ENCODE measurements at regions not wholly inside any gene's neighbourhood (a gene's known extent, or its start where the extent isn't known, plus 50 kb on each side); places are given as distances from the start of the nearest gene placed in this dataset.

- H3K36me3 ChIP-seq (replicated peaks in 1 of 2; ENCODE audit: control insufficient read depth in 1 of 2, insufficient read depth in 2 of 2, low read length in 2 of 2) = no peaks in the 10 kb centered on the region
- WGBS (ENCODE audit: insufficient coverage) = 100% methylated on average over 2 of the region's 6 CpGs
- no peak overlapping the region for H3K27ac Mint-ChIP-seq
- H3K4me1 Mint-ChIP-seq = peaks cover 10% of the 10 kb centered on the region
- no peak overlapping the region for H3K27ac ChIP-seq (ENCODE audit: low read depth in 1 of 2, low read length in 2 of 2)
- H4K20me1 ChIP-seq (ENCODE audit: insufficient read depth, low read length) = no peaks in the 10 kb centered on the region
- H3K79me2 ChIP-seq (ENCODE audit: insufficient read depth, low read length) = no peaks in the 10 kb centered on the region
- H3K9ac ChIP-seq (ENCODE audit: insufficient read depth, low read length, poor library complexity, severe bottlenecking) = no peak overlapping the region
- H3K4me2 ChIP-seq (replicated peaks; ENCODE audit: extremely low read depth, low read length, poor library complexity, severe bottlenecking) = no peak overlapping the region
- peaks cover 0 to 3% (median 0%) of the 10 kb centered on the region in 7 donors for H3K9me3 Mint-ChIP-seq
- no peak overlapping the region for H3K4me3 Mint-ChIP-seq
- no peaks in the 10 kb centered on the region for H3K27me3 ChIP-seq (ENCODE audit: control insufficient read depth in 2 of 2, insufficient read depth in 2 of 2, low read length in 2 of 2)
- no peaks in the 10 kb centered on the region for H3K9me3 ChIP-seq (replicated peaks in 1 of 2; ENCODE audit: control insufficient read depth in 1 of 2, insufficient read depth in 1 of 2, low read length in 2 of 2)
- H3K4me3 ChIP-seq (replicated peaks in 1 of 3; ENCODE audit: low read depth in 2 of 3, low read length in 3 of 3) = no peak overlapping the region
- DNase-seq = no peak
- intact Hi-C loops (cut with micrococcal nuclease) = no loop called here
- H3K27me3 Mint-ChIP-seq (ENCODE audit: low read depth in 3 of 3) = peaks cover 0 to 2% (median 2%) of the 10 kb centered on the region in 3 donors
- no peaks in the 10 kb centered on the region for H3K4me1 ChIP-seq (ENCODE audit: control insufficient read depth in 1 of 2, insufficient read depth in 2 of 2, low read length in 2 of 2)
- no peaks in the 10 kb centered on the region for H3K36me3 Mint-ChIP-seq
- no peak for TF ChIP-seq CTCF (IDR thresholded peaks at IDR 0.05)
- H2AFZ ChIP-seq (ENCODE audit: insufficient read depth, low read depth, low read length, poor library complexity, severe bottlenecking) = no peak overlapping the region
These were observed 476.4 kb downstream of the FOXO1 start for GRCh38 chr13:40189898-40190630.

- no peak for DNase-seq
- Mint-ChIP-seq H3K9me3 (peaks cover 0 to 3% (median 0%) of the 10 kb centered on the region in 7 donors), H3K36me3 (no peaks in the 10 kb centered on the region), H3K4me1 (peaks cover 4% of the 10 kb centered on the region), H3K27ac (no peak overlapping the region), H3K4me3 (no peak overlapping the region), H3K27me3 (ENCODE audit: low read depth in 3 of 3) (peaks cover 0 to 2% (median 2%) of the 10 kb centered on the region in 3 donors)
- Histone ChIP-seq H3K9ac (ENCODE audit: insufficient read depth, low read length, poor library complexity, severe bottlenecking) (no peak overlapping the region), H3K36me3 (replicated peaks in 1 of 2; ENCODE audit: control insufficient read depth in 1 of 2, insufficient read depth in 2 of 2, low read length in 2 of 2) (no peaks in the 10 kb centered on the region), H3K4me2 (replicated peaks; ENCODE audit: extremely low read depth, low read length, poor library complexity, severe bottlenecking) (no peak overlapping the region), H3K4me3 (replicated peaks in 1 of 3; ENCODE audit: low read depth in 2 of 3, low read length in 3 of 3) (no peak overlapping the region), H2AFZ (ENCODE audit: insufficient read depth, low read depth, low read length, poor library complexity, severe bottlenecking) (no peak overlapping the region), H3K79me2 (ENCODE audit: insufficient read depth, low read length) (no peaks in the 10 kb centered on the region), H3K27ac (ENCODE audit: low read depth in 1 of 2, low read length in 2 of 2) (no peak overlapping the region), H3K9me3 (replicated peaks in 1 of 2; ENCODE audit: control insufficient read depth in 1 of 2, insufficient read depth in 1 of 2, low read length in 2 of 2) (no peaks in the 10 kb centered on the region), H3K4me1 (ENCODE audit: control insufficient read depth in 1 of 2, insufficient read depth in 2 of 2, low read length in 2 of 2) (no peaks in the 10 kb centered on the region), H3K27me3 (ENCODE audit: control insufficient read depth in 2 of 2, insufficient read depth in 2 of 2, low read length in 2 of 2) (no peaks in the 10 kb centered on the region), H4K20me1 (ENCODE audit: insufficient read depth, low read length) (no peaks in the 10 kb centered on the region)
- intact Hi-C loops (cut with micrococcal nuclease) = no loop called here
- TF ChIP-seq CTCF (IDR thresholded peaks at IDR 0.05) = no peak
- 10% methylated on average over 4 of the region's 5 CpGs for WGBS (ENCODE audit: insufficient coverage)
These were observed 475.8 kb downstream of the FOXO1 start for GRCh38 chr13:40190641-40191100.
